ENCODE measurements at regions not wholly inside any gene's neighbourhood (a gene's known extent, or its start where the extent isn't known, plus 50 kb on each side); places are given as distances from the start of the nearest gene placed in this dataset.

DNA sequence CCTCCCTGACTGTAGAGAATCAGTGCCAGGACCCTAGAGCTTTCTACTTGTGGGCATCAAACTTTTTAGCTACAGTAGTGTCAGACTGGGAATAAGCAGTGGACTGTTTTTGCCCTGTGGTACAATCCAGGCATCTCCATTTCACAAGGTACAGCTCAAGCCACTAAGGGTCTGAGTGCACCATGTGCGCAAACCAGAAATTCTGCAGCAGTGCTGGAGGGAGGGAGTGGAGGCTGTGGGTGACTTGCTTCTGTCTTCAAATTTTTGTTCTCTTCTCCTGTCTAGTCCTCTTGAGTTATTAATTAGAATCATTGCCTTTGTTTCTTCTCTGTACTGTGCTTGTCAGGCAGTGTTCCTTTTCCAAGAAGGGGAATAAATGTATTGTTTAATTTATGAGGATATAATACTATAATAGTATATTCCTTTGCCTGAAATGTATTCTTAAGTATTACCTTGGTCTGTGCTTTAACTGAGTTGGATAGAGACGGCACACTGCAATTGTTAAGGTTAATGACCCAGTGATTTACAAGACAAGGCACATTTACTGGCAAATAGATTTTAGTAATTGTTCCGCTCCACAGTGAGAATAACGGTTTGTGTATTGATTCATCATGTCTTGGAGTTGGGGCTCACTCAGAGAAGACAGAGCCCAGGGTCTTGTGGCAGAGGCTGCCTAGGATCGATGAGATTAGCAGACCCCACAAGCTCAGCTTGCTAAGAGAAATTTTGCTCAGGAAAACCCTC, 390.6 kb upstream of the CFAP20DC start:
- Histone ChIP-seq H3K4me3 (no peak overlapping the region), H3K27ac (no peak overlapping the region), H3K36me3 (no peaks in the 10 kb centered on the region), H3K27me3 (no peaks in the 10 kb centered on the region), H3K4me1 (no peaks in the 10 kb centered on the region), H3K9me3 (no peaks in the 10 kb centered on the region)
- no peak for TF ChIP-seq CTCF (IDR thresholded peaks at IDR 0.05)
- TF ChIP-seq POLR2A (IDR thresholded peaks at IDR 0.05): no peak
- TF ChIP-seq EP300 (IDR thresholded peaks at IDR 0.05): no peak
- TF ChIP-seq POLR2AphosphoS5 (IDR thresholded peaks at IDR 0.05): no peak
- intact Hi-C loops (cut with DNase I): no loop called here
- 81 to 88% methylated on average over 5 of the region's 5 CpGs for WGBS, 2 donors
- no peak for DNase-seq

- Histone ChIP-seq H3K27ac (no peak overlapping the region), H3K27me3 (no peaks in the 10 kb centered on the region), H3K4me3 (no peak overlapping the region), H3K9me3 (no peaks in the 10 kb centered on the region), H3K4me1 (no peaks in the 10 kb centered on the region), H3K36me3 (no peaks in the 10 kb centered on the region)
- TF ChIP-seq POLR2AphosphoS5 (IDR thresholded peaks at IDR 0.05): no peak
- no peak for TF ChIP-seq POLR2A (IDR thresholded peaks at IDR 0.05)
- TF ChIP-seq CTCF (IDR thresholded peaks at IDR 0.05): no peak
- TF ChIP-seq EP300 (IDR thresholded peaks at IDR 0.05): no peak
- DNase-seq: no peak
- 74 to 87% methylated on average over 5 of the region's 5 CpGs for WGBS, 2 donors
- intact Hi-C loops (cut with DNase I): no loop called here
Observed at GRCh38 chr3:59438492-59438891, 388.7 kb upstream of the CFAP20DC start.

DNA sequence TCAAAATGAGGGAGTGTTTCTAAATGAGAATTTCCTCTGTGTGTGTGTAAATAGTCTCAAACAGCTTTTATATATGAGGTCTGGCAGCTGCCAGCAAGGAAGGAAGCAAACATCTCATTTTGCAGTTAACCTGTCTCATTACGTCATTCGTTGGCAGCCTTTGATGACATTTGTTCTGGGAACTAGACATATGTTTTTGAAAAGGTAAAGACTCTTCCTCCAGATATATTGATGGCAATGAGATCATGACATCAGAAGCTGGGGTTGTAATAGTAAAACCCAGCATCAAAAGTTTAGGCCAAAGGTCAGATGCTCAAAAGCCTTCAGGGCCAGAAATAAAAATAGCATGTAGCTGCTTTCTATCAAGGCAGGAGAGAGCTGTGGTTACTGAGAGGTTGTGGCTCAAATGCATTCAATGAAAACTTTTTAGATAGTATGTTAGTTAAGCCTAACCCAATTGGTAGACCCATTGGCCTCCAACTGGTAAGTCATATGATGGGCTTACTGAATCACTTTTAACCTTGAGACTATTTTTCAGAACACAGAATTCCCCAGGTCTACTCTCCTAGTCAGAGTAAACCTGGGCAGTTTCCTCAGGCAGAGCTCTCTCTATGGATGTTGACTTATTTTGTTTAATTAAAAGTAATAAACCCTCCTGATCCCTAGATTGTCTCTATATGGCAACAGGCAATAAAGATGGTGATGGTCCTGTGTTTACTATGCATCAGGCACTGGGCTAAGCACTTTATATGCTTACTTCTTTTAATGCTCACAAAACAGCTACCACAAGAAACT, 386.5 kb upstream of the CFAP20DC start:
- WGBS, 2 donors: 20 to 39% methylated on average over 2 of the region's 2 CpGs
- Histone ChIP-seq H3K36me3 (no peaks in the 10 kb centered on the region), H3K9me3 (no peaks in the 10 kb centered on the region), H3K4me3 (no peak overlapping the region), H3K4me1 (no peaks in the 10 kb centered on the region), H3K27me3 (no peaks in the 10 kb centered on the region), H3K27ac (no peak overlapping the region)
- TF ChIP-seq CTCF (IDR thresholded peaks at IDR 0.05) (no peak), EP300 (IDR thresholded peaks at IDR 0.05) (no peak), POLR2AphosphoS5 (IDR thresholded peaks at IDR 0.05) (no peak), POLR2A (IDR thresholded peaks at IDR 0.05) (no peak)
- intact Hi-C loops (cut with DNase I): no loop called here
- DNase-seq: no peak

DNA sequence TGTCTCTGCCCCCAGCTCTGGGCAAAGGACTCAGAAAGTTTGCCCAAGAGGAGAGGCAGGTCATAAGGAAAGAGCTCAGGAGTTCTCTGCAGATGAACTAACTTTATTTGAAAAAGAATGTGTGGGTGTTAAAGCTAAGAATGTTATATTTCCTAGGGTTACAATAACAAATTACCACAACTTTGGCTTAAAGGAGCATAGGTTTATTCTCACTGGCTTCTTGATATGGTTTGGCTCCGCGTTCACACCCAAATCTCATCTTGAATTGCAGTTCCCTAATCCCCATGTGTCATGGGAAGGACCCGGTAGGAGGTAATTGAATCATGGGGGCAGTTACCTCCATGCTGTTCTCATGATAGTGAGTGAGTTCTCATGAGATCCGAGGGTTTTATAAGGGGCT, 383.7 kb upstream of the CFAP20DC start:
- no peak overlapping the region for H3K27ac ChIP-seq
- WGBS, 2 donors: 89 to 93% methylated on average over 4 of the region's 4 CpGs
- no peak overlapping the region for H3K4me3 ChIP-seq
- H3K36me3 ChIP-seq: no peaks in the 10 kb centered on the region
- TF ChIP-seq POLR2AphosphoS5 (IDR thresholded peaks at IDR 0.05) (no peak), POLR2A (IDR thresholded peaks at IDR 0.05) (no peak), CTCF (IDR thresholded peaks at IDR 0.05) (no peak), EP300 (IDR thresholded peaks at IDR 0.05) (no peak)
- DNase-seq: no peak
- H3K9me3 ChIP-seq: no peaks in the 10 kb centered on the region
- no peaks in the 10 kb centered on the region for H3K27me3 ChIP-seq
- H3K4me1 ChIP-seq: no peaks in the 10 kb centered on the region
- intact Hi-C loops (cut with DNase I): no loop called here

Measured in sigmoid colon (tissue), 6 donors.